HepG2 (cell line): ENCODE measurements at regions not wholly inside any gene's neighbourhood (a gene's known extent, or its start where the extent isn't known, plus 50 kb on each side); places are given as distances from the start of the nearest gene placed in this dataset.

Source experiments
- ATAC-seq: fragments of 200-7000 bp; cut with Tn5 transposase; 3 replicates; pipeline ENCODE4 v1.9.1; 2020; ENCODE audit warnings: mild to moderate bottlenecking, moderate library complexity
- BruUV-seq: library from RNA; stranded (reverse); fragments of 400-500 nt; replicated peaks from 2 replicates; lab custom pipeline; 2021; lab: Mats Ljungman, UMichigan
- CTCF ChIA-PET: fragments of 300-600 bp; formaldehyde crosslinking; extraction: SDS; loops from one replicate; lab custom pipeline; 2021; ENCODE audit warnings: low total read pairs, inconsistent platforms, low intra/inter-chr PET ratio; lab: Yijun Ruan, JAX
- POLR2A ChIA-PET: fragments of 350-600 bp; sonication (Branson Sonifier 250); formaldehyde crosslinking; loops from one replicate; lab custom pipeline; 2020; ENCODE audit warnings: antibody characterized with exemption, inconsistent platforms; lab: Yijun Ruan, JAX
- DNase-seq: peaks from one replicate; pipeline ENCODE4 v3.0.0-alpha.2; 2015; ENCODE audit warnings: low spot score
- FAIRE-seq: peaks from 3 replicates; lab custom pipeline; 2011; peaks lifted over from hg19 to GRCh38; lab: Jason Lieb, UNC
- H2AFZ ChIP-seq: one replicate; pipeline ENCODE4 v1.6.1; 2011; ENCODE audit warnings: low read length, inconsistent platforms
- H3K27ac ChIP-seq: fragments of 300-600 bp; 3 replicates; pipeline ENCODE4 v1.8.0; 2011; ENCODE audit warnings: mixed run types, mild to moderate bottlenecking, mixed read lengths, low read length, inconsistent platforms; ENCODE audit not compliant: insufficient read depth; ENCODE audit errors: extremely low read length
- H3K27me3 ChIP-seq, 2 experiments: fragments of 200-600 bp in 1 of 2; 2 replicates in 1 of 2; 3 replicates in 1 of 2; pipeline versions ENCODE4 v1.6.0 to v1.8.0; 2011; ENCODE audit warnings: low read length in 2 of 2, mild to moderate bottlenecking in 2 of 2, moderate library complexity in 2 of 2, inconsistent platforms in 1 of 2; ENCODE audit not compliant: insufficient read depth in 2 of 2, control insufficient read depth in 1 of 2
- H3K36me3 ChIP-seq, 2 experiments: fragments of 200-600 bp in 1 of 2; replicated peaks in 1 of 2; 2 replicates in 1 of 2; 3 replicates in 1 of 2; pipeline versions ENCODE4 v1.5.1 to v1.8.0; 2011; ENCODE audit warnings: low read length in 2 of 2, inconsistent platforms in 1 of 2; ENCODE audit not compliant: insufficient read depth in 2 of 2, control insufficient read depth in 1 of 2
- H3K4me1 ChIP-seq: 2 replicates; pipeline ENCODE4 v1.5.1; 2012; ENCODE audit warnings: low read length, inconsistent platforms; ENCODE audit not compliant: insufficient read depth
- H3K4me2 ChIP-seq: 2 replicates; pipeline ENCODE4 v1.6.0; 2011; ENCODE audit warnings: low read depth, low read length, inconsistent platforms
- H3K4me3 ChIP-seq, 3 experiments: fragments of 200-600 bp in 1 of 3; sonication (generic), shearing (Covaris generic) in 1 of 3; replicated peaks in 1 of 3; 2 replicates each; pipeline ENCODE4 v1.5.1; 2011 to 2016; ENCODE audit warnings: low read length in 3 of 3, inconsistent platforms in 2 of 3, low read depth in 2 of 3, mild to moderate bottlenecking in 2 of 3, control low read depth in 1 of 3, mixed read lengths in 1 of 3; ENCODE audit not compliant: insufficient read depth in 1 of 3
- H3K79me2 ChIP-seq: one replicate; pipeline ENCODE4 v1.6.1; 2011; ENCODE audit warnings: low read length, inconsistent platforms; ENCODE audit not compliant: insufficient read depth
- H3K9ac ChIP-seq: 2 replicates; pipeline ENCODE4 v1.6.0; 2011; ENCODE audit warnings: mild to moderate bottlenecking, low read depth, low read length, inconsistent platforms; ENCODE audit not compliant: insufficient read depth
- H3K9me3 ChIP-seq: 2 replicates; pipeline ENCODE4 v1.5.1; 2012; ENCODE audit warnings: mild to moderate bottlenecking, low read length
- H4K20me1 ChIP-seq: 2 replicates; pipeline ENCODE4 v1.6.0; 2011; ENCODE audit warnings: inconsistent platforms, mild to moderate bottlenecking, low read length, moderate library complexity; ENCODE audit not compliant: insufficient read depth
- HNF4A ChIP-seq: sonication (generic); formaldehyde crosslinking; IDR thresholded peaks from 2 replicates; pipeline ENCODE4 v1.4.0; 2020; ENCODE audit warnings: missing genetic modification reagents
- KLF13 ChIP-seq: sonication (generic); formaldehyde crosslinking; IDR thresholded peaks from 2 replicates; pipeline ENCODE4 v1.4.0; 2020; ENCODE audit warnings: mild to moderate bottlenecking, missing genetic modification reagents
- NR1H2 ChIP-seq: sonication (generic); formaldehyde crosslinking; IDR thresholded peaks from 2 replicates; pipeline ENCODE4 v1.8.1; 2022; ENCODE audit warnings: low read depth, missing genetic modification reagents, borderline replicate concordance
- ZNF484 ChIP-seq: sonication (generic); formaldehyde crosslinking; IDR thresholded peaks from 2 replicates; pipeline ENCODE4 v1.5.1; 2020; ENCODE audit warnings: mild to moderate bottlenecking, low read depth, missing genetic modification reagents, borderline replicate concordance
- WGBS: methylation state at CpG from one replicate; pipeline ENCODE4 v1.1.6; 2017; ENCODE audit warnings: low lambda C conversion rate; 5-methylcytosine and 5-hydroxymethylcytosine counted together
- in situ Hi-C: cut with HindIII; loops from 2 replicates; pipeline ENCODE4 v1.10.0; 2017; ENCODE audit warnings: low pct_unique_long_range_greater_than_20kb; ENCODE audit not compliant: extremely low pct_ligation_motif_present
- intact Hi-C: fragments of 100-400 bp; cut with micrococcal nuclease; formaldehyde crosslinking; loops from one replicate; pipeline ENCODE4 v1.10.0; 2022; ENCODE audit not compliant: unreplicated experiment
- TF ChIP-seq, protein P1 (sequence below): sonication (generic); formaldehyde crosslinking; IDR thresholded peaks from 2 replicates; pipeline ENCODE4 v1.5.1; 2020; ENCODE audit warnings: mild to moderate bottlenecking, missing genetic modification reagents, borderline replicate concordance
- TF ChIP-seq, protein P2 (sequence below): sonication (generic); formaldehyde crosslinking; IDR thresholded peaks from 2 replicates; pipeline ENCODE4 v1.4.0; 2020; ENCODE audit warnings: missing genetic modification reagents

DNA sequence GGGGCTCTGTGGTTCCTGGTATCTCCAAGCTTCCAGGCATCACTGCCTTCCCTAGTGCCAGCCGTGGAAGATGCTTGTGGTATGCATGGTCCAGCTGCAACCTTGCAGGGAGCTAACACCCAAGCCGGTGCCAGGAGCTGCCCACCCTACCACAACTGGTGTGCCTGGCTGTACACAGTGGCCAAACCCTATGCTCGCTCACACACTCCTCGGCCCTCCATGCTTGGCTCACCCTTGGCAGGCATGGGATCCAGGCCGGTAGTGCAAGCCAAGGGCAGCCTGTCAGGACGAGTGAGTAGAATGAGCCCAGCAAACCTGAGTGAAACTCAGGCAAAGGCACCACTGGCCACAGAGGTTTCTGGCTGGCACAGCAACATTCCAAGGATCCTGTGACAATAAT is 1676.0 kb downstream of the SLITRK1 start (continued):
- TF ChIP-seq, protein P1, sequence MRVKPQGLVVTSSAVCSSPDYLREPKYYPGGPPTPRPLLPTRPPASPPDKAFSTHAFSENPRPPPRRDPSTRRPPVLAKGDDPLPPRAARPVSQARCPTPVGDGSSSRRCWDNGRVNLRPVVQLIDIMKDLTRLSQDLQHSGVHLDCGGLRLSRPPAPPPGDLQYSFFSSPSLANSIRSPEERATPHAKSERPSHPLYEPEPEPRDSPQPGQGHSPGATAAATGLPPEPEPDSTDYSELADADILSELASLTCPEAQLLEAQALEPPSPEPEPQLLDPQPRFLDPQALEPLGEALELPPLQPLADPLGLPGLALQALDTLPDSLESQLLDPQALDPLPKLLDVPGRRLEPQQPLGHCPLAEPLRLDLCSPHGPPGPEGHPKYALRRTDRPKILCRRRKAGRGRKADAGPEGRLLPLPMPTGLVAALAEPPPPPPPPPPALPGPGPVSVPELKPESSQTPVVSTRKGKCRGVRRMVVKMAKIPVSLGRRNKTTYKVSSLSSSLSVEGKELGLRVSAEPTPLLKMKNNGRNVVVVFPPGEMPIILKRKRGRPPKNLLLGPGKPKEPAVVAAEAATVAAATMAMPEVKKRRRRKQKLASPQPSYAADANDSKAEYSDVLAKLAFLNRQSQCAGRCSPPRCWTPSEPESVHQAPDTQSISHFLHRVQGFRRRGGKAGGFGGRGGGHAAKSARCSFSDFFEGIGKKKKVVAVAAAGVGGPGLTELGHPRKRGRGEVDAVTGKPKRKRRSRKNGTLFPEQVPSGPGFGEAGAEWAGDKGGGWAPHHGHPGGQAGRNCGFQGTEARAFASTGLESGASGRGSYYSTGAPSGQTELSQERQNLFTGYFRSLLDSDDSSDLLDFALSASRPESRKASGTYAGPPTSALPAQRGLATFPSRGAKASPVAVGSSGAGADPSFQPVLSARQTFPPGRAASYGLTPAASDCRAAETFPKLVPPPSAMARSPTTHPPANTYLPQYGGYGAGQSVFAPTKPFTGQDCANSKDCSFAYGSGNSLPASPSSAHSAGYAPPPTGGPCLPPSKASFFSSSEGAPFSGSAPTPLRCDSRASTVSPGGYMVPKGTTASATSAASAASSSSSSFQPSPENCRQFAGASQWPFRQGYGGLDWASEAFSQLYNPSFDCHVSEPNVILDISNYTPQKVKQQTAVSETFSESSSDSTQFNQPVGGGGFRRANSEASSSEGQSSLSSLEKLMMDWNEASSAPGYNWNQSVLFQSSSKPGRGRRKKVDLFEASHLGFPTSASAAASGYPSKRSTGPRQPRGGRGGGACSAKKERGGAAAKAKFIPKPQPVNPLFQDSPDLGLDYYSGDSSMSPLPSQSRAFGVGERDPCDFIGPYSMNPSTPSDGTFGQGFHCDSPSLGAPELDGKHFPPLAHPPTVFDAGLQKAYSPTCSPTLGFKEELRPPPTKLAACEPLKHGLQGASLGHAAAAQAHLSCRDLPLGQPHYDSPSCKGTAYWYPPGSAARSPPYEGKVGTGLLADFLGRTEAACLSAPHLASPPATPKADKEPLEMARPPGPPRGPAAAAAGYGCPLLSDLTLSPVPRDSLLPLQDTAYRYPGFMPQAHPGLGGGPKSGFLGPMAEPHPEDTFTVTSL: no peak
- TF ChIP-seq, protein P2, sequence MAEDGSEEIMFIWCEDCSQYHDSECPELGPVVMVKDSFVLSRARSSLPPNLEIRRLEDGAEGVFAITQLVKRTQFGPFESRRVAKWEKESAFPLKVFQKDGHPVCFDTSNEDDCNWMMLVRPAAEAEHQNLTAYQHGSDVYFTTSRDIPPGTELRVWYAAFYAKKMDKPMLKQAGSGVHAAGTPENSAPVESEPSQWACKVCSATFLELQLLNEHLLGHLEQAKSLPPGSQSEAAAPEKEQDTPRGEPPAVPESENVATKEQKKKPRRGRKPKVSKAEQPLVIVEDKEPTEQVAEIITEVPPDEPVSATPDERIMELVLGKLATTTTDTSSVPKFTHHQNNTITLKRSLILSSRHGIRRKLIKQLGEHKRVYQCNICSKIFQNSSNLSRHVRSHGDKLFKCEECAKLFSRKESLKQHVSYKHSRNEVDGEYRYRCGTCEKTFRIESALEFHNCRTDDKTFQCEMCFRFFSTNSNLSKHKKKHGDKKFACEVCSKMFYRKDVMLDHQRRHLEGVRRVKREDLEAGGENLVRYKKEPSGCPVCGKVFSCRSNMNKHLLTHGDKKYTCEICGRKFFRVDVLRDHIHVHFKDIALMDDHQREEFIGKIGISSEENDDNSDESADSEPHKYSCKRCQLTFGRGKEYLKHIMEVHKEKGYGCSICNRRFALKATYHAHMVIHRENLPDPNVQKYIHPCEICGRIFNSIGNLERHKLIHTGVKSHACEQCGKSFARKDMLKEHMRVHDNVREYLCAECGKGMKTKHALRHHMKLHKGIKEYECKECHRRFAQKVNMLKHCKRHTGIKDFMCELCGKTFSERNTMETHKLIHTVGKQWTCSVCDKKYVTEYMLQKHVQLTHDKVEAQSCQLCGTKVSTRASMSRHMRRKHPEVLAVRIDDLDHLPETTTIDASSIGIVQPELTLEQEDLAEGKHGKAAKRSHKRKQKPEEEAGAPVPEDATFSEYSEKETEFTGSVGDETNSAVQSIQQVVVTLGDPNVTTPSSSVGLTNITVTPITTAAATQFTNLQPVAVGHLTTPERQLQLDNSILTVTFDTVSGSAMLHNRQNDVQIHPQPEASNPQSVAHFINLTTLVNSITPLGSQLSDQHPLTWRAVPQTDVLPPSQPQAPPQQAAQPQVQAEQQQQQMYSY: no peak
- no peak for TF ChIP-seq KLF13 (CRISPR knock-in tag)
- TF ChIP-seq, all 625 proteins: peak for 0

DNA sequence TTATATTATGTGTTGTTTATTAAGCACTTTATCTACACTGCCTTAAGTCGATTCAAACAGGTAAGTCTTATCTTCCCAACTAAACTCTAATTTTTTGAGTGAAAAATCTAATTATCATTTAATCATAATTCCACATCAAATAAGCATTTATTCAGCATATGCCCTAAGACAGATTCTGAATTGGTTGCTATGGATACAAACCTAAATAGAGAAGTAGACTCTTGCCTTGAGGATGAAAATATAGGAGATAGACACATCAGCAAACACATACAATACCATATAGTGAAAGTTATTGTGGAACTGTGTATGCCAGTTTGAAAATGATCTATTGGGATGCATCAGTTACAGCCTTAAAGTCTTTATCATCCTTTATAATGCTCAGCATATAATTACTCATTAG is 1679.9 kb downstream of the SLITRK1 start:
- no peak overlapping the region for H3K4me3 ChIP-seq
- WGBS: 0% methylated on average over 1 of the region's 1 CpG
- no peaks in the 10 kb centered on the region for H3K9me3 ChIP-seq
- ATAC-seq (no peak), DNase-seq (no peak), FAIRE-seq (no peak)
- in situ Hi-C loops (no loop called here), intact Hi-C loops (no loop called here)
- no peaks in the 10 kb centered on the region for H3K4me1 ChIP-seq
- H3K4me2 ChIP-seq: no peak overlapping the region
- no peak overlapping the region for H3K27ac ChIP-seq
- no peaks in the 10 kb centered on the region for H3K79me2 ChIP-seq
- POLR2A ChIA-PET: no interaction called here
- TF ChIP-seq NR1H2 (CRISPR knock-in tag) (no peak), ZNF484 (CRISPR knock-in tag) (no peak), HNF4A (CRISPR knock-in tag) (no peak)
- H3K27me3 ChIP-seq: no peaks in the 10 kb centered on the region
- H2AFZ ChIP-seq: no peak overlapping the region
- BruUV-seq: no TSS peak
- CTCF ChIA-PET: no interaction called here
- H4K20me1 ChIP-seq: no peaks in the 10 kb centered on the region
- no peaks in the 10 kb centered on the region for H3K36me3 ChIP-seq
- H3K9ac ChIP-seq: no peak overlapping the region
